Colon (tissue), 2 donors: ENCODE measurements at regions not wholly inside any gene's neighbourhood (a gene's known extent, or its start where the extent isn't known, plus 50 kb on each side); places are given as distances from the start of the nearest gene placed in this dataset.
"Not testable (repeated sequence)": the region's sequence is repeated elsewhere in the genome, so short reads cannot be mapped to it uniquely, and the experiment has no call there.

ENCODE experiments used
- FAIRE-seq: peaks from 2 replicates; lab custom pipeline; 2012; peaks lifted over from hg19 to GRCh38; lab: Jason Lieb, UNC
- donor health status: control.
- donor health status: control.

DNA sequence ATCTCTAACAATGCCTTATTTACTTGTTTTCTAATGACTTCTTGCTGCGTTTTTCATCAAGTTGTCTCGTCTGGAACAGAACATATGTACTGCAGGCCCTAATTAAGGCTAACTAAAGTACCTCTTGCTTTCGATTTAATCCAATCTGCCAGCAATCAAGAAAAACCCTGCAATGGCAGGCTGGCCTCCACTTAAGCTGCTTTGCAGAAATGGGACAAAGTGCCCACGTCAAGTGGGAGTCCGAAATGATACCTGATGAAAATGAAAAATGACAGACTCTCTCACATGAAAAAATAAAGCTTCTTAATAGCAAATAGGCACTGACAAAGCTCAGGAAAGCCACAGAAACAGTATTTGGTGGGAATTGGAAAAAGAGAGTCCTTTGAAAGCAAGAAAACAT is 1454.7 kb downstream of the FAM181B start:
- FAIRE-seq, result no peak

DNA sequence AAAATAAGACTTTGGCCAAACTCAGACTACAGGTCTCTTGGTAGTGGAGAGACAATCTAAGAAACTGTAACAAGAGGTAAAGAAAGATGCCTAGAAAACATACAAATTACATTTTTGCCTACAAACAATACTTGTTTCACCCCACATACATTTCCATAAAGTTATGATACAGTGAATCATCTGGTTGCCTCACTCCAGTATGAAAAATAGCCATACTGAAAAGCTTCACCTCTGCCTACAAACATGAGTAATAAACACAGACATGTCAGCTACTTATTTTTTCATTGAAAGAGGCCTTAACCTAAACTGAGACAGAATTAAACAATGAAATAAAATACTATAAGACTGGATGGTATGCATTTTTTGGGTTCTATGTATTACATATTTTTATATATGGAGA is 1463.0 kb downstream of the FAM181B start:
- FAIRE-seq, result no peak

DNA sequence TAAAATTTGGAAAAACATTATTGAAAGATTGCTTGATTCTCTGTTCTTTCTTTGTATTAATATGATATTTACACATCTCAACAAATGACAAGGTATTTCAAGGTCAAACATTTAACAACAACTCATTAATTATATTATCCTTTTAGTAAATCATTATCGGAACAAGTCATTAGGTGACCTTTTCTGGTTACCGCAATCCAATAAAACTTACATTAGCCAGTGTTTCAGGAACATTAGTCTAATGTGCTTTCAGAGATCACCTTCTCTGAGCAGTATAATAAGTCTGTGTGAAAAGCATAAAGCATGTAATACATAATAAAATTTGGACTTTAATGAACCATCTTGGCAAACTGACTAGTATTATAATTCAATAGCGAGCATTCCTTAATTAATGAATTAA is 1466.4 kb downstream of the FAM181B start:
- FAIRE-seq, result no peak

DNA sequence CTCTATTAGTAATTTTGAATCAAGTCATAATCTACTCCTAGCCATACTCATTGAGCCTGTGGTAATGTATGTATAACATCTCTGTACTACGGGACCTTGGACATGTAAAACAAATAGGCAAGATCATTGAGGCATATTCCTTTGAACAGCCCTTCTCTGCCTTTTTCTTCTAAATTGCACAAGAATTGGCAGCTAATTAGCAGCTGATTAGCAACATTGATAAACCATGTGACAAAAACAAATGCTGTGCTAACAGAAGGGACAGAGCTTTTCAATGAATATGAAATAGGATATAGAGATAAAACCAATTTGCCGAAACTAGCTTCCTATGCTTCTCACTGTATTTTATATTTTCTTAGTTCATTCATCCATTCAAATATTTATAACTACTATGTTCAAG is 1474.2 kb downstream of the FAM181B start:
- no peak for FAIRE-seq

DNA sequence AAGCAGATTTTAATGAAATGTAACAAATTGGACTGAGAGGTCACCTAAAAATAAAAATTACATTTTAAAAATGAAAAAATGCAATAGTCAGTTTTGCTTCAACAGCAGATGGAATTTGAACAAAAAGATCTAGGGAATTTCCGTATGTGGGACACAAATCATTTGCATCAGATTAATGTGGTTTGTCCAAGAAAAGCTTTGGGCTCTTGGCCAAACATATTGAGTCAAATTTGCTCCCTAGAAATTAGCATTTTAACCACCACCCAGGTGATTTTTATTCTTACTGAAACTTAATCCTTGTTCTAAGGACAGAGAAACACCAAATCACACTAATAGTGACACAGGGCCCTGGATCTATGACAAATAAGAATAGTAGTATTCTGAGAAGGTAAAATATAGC is 1477.8 kb downstream of the FAM181B start:
- no peak for FAIRE-seq

DNA sequence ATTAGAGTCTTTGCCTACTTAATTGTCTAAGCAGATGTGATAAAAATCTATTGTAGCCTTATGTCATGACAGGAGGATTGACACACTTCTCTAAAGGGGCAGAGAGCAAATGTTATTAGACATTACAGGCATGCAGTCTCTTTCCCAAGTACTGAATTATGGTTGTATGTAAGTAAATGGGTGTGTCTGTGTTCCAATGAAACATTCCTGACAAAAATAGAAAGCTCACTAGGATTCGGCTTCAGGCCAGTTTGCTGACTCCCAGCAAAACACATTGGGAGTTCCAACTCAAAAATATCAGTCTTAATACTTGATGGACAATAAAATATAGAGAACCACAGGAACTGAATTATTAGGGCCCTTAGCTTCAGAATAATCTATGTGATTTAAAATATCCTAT is 1480.4 kb downstream of the FAM181B start:
- no peak for FAIRE-seq

DNA sequence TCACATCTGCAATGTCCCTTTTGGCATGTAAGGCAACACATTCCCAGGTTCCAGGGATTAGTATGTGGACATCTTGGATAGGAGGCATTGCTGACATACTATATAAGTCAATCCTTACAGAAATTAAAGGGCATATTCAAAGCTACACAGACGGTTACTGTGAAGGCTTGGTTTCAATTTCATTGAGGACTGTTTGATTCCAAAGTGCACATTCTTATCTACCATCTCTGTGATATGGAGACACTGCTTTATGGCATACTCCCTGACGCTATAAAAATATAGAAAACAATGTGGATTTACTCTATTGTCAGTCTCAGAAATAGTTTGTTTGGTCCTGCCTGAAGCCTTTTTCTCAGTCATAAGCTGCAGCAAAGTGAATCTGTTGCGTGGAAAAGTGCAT is 1486.7 kb downstream of the FAM181B start:
- FAIRE-seq, result no peak

DNA sequence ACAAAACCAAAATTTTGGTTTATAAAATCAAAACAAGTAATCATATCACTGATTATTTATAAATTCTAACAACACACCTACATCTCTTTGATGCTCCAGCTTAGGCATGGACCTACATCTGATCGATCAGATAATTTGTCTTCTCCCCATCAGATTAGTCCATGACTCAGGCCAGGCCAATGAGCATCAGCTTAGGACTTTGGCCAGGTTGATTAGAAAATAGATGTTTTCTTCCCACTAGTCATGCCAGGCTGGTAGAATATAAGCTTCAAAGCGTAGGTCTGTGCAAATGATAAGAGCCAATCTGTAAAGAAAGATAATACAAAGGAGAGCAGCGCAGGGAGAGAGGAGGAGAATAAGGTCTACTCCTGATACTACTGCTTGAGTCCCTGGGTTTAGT is 1487.9 kb downstream of the FAM181B start:
- no peak for FAIRE-seq

DNA sequence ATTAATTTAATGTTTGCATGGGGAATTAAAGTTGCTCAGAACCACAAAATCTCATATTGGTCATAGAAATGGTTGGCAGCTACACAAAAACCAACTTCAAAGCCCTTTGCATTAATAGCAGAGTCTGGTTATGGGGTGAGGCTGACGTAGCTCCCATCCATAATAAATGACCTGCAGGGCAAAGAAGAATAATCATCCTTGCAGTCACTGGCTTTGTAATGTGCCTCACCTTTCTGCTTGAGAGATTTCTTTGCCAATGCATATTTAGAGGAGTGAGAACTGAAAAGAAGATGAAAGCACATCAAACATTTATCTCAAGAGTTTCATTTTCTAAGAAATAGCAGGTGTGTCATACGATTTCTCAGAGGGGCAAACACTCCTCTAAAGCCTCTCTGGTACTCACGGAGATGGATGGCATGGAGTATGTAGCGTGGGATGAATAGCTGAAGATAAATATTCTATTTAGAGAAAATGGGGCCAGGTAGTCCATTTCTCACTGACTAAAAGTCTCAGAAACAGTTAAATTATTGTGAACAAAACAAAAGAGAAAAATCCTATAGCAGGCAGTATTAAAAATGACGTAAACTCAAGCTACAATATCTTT is 1491.9 kb downstream of the FAM181B start:
- FAIRE-seq, result no peak

DNA sequence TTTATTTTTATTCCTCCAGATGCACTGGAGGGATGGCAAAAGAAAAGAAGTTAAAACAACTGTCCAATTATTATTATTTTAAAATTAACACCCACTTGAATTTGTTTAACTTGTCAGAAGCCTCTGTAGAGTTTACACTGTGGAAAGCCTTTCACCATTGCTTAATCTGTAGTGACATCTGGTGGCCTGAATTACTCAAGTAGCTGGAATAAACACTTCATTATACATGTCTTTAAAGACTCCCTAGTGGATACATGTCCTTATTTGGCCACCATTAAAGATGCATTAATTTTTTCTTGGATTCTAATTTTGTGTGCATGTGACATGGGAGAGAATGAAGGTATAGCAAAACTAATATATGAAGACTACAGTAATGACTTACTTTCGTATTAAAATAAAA is 1496.5 kb downstream of the FAM181B start:
- FAIRE-seq, result peak; percentile 31

DNA sequence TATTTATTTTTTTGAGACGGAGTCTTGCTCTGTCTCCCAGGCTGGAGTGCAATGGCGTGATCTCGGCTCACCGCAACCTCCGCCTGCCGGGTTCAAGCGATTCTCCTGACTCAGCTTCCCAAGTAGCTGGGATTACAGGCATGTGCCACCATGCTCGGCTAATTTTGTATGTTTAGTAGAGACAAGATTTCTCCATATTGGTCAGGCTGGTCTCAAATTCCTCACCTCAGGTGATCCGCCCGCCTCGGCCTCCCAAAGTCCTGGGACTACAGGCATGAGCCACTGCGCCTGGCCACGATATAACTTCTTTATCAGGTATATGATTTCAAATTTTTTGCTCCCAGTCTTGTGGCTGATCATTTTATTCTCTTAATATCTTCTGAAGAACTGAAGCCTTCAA is 1506.3 kb downstream of the FAM181B start:
- not testable (repeated sequence) for FAIRE-seq

DNA sequence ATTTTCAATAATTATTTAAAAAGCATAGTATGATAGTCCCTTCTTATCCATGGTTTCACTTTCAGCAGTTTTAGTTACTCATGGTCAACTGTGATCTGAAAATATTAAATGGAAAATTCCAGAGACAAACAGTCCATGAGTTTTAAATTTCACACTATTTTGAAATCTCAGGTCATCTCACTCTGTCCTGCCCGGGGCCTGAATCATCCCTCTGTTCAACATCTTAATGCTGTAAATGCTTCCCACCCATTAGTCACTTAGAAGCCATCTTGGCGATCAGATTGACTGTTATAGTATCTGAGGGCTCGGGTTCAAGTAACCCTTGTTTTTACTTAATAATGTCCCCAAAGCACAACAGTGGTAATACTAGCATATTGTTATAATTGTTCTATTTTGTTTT is 1509.3 kb downstream of the FAM181B start:
- no peak for FAIRE-seq

DNA sequence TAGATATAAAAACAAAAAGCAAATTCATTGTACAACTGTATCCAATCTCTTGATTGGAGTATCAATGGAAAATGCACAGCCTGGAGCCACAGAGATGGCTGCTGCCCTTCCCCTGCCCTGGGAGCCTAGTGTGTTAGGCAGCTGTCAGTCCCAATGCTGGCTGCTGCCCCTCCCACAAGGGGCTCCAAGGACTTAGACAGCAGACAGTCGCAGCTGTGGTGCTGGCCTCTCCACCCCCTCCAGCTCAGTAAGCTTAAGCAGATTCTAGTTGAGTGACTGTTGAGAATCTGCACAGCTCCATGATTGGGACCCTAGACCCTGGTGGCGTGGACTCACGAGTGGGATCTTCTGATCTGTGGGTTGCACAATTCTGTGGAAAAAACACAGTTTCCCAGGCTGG is 1511.2 kb downstream of the FAM181B start:
- FAIRE-seq, result no peak

DNA sequence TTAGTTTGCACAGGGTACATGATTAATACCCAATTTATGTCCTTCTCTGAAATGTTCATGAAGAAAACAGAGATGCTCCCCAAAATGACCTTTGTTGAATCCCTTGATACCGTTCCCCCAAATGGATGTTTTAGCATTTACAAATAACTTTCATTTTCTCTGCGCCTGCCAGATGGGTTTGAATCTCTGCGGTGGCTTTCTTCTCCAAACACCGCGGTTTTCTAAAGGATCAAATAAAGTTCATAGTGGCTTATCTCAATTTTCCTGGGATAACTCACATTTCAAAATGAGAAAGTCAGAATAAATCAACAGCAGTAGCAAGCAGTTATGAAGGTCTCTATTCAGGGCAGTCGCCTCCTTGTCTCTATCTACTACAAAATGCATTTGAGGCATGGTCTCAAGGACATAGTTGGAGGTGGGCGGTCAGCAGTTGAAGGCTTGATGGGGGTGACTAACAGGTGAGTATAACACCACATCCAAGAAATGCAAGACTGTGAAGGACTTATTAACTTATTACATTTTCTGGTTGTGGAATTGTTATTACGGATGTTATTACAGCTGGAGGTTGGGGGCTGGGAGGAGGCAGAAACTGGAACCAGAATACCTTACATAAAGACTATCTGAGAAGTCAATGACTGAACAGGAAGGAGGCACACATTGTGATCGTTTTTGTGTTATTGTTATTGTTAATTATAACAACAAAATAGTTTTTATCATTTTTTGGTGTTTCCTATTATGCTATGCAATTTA is 1513.3 kb downstream of the FAM181B start:
- no peak for FAIRE-seq

DNA sequence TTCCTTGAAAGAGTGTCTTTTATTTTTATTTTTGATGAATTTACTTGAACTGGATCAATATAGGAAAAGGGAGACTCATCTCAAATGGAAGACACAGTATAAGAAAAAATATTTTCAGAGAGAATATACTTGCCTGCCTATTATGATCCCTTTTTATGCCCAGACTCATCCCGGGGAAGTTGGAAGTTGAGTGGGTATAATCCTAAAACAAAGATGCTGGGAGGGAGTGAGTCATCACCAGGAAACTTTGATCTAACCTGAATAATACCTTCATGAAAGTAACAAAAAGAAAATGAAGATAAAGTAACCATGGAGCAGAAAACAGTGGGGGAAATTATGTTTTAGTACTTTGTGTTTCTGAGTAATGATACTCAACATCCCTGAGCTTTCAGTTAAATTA is 1514.0 kb downstream of the FAM181B start:
- FAIRE-seq, result no peak

DNA sequence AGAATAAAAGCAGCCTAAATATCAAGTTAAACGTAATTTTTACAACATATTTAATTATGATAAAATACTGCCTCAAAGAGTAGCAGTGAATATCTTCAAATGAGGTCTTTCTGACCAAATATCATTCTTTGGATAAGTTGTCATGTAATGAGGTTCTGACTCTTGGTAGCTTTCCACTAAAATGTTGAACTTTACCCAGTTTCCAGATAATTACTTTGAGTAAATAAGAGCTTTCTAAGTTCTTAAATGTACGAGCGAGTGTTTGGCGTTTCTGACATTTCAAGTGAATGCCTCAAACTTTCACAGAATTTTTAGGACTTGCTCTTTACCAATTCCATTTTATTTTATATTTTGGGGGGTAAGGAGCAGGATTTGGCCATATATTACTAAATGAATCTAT is 1515.2 kb downstream of the FAM181B start:
- FAIRE-seq, result no peak

DNA sequence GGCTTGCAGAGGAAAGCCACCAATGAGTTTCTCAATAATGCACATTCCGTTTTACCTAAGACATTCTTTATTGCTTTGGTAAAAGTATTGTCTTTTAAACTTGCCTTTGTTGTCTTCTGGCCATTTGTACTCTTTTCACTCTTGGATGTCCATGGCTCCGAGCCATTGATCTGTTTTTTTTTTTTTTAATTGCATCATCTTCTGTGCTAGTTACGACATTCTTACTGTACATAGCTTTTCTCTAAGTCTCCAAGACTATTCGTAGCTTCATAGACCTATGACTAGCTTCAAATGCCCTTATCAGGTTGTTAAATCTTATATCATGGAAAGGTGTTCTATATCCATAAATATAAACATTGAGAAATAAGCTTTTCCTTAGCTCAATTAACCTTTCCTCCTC is 1522.6 kb downstream of the FAM181B start:
- no peak for FAIRE-seq

DNA sequence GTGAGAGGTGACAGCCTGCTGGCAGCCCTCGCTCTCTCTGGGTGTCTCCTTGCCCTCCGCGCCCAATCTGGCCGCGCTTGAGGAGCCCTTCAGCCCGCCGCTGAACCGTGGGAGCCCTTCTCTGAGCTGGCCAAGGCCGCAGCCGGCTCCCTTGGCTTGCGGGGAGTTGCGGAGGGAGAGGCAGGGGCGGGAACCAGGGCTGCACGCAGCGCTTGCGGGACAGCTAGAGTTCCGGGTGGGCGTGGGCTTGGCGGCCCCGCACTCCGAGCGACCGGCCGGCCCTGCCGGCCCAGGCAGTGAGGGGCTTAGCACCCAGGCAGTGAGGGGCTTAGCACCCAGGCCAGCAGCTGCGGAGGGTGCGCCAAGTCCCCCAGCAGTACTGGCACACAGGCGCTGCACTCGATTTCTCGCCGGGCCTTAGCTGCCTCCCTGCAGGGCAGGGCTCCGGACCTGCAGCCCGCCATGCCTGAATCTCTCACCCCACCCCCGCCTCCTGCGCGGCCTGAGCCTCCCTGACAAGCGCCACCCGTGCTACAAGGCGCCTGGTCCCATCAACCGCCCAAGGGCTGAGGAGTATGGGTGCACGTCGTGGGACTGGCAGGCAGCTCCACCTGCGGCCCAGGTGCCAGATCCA is 1526.1 kb downstream of the FAM181B start:
- no peak for FAIRE-seq

DNA sequence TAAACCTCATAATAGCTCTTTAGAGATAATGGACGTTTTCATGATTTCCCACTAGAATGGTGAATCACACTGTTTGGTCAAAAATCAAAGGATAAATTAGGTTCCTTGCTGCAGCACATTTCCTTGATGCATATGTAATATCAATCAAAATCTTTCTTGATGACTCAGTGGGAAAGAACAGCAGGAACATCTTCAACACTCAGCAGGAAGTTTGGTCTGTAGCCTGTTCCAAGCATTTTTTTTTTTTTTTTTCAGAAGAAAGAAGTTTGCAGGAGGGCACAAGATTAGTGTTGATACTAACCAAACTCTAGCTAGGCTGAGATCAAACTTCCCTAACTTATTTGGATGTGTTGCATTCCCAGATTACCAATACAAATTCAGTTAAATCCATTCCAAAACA is 1529.8 kb downstream of the FAM181B start:
- no peak for FAIRE-seq

DNA sequence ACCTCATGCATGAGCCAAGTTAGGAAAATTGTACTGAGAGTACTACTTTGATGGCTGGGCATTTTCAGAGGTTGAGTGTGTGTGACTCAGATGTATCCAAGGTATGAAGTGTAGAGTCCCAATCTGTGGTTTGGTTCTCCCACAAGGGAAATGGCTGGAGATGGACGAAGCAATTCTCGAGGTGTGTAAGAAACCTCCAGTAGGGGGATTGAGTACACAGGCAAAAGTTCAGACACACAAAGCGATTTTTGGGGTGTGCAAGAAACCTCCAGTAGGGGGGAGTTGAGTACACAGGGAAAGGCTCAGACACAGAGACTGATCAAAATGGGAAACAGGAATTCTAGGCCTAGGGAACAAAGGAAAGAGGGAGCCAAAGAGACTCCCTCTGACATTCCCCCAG is 1536.3 kb downstream of the FAM181B start:
- no peak for FAIRE-seq

DNA sequence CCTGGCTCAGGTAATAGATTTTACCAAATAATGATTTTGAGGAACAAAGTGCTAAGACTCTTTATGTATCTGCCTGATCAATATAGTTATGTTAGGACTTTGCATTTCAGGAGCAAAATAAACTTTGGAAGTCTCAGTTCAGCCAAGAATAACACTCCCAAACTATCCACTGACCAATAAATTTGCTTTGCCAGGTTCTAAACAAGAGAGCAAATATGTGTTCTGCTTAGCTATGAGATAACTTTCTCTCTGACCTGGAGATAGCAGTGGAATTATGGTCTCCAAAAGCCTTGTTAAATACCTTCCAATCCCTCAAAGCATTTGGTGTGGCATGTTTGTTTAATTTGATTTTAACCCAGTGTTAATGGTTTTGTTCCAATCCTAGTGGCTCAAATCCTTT is 1541.1 kb downstream of the FAM181B start:
- no peak for FAIRE-seq

DNA sequence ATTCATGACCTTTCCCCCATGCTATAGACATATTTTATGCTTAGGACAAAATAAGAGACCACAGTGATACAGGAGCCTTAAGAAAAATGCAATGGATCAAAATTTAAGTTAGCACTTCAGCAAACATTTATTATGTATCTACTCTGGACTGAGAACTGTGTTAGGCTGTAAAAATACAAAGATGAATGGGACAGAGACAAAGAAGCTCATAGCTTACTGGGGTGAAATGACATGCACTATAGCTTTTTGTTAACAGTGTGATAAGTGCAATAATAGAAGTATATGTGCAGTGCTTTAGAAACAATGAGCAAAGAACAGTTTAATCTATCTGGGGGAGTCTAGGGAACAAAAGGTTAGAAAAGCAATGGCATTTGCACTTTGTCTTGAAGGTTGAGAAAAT is 1543.1 kb downstream of the FAM181B start:
- no peak for FAIRE-seq

DNA sequence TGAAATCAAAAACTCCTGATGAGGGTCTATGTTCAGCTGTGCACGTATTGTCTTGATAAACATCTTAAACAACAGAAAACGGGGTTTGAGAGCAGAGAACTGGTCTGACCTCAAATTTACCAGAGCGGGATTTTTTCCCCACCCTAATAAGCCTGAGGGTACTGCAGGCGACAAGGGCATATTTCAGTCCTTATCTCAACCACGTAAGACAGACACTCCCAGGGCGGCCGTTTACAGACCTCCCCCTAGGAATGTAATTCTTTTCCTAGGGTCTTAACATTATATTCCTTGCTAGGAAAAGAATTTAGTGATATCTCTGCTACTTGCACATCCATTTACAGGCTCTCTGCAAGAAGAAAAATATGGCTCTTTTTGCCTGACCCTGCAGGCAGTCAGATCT is 1546.6 kb downstream of the FAM181B start:
- FAIRE-seq, result not testable (repeated sequence)
